Dermis microvascular lymphatic vessel endothelial cell (primary cell): ENCODE measurements at regions not wholly inside any gene's neighbourhood (a gene's known extent, or its start where the extent isn't known, plus 50 kb on each side); places are given as distances from the start of the nearest gene placed in this dataset.
"Not testable (repeated sequence)": the region's sequence is repeated elsewhere in the genome, so short reads cannot be mapped to it uniquely, and the experiment has no call there.

Experiments used
- DNase-seq, 2 donors: peaks; one replicate each; pipeline versions ENCODE4 v3.0.0 to v3.0.0-alpha.2; 2010; ENCODE audit warnings: low read depth in 2 of 2

GRCh38 chr1:105556266-105556665, 1500.2 kb upstream of the PRMT6 start:
- no peak for DNase-seq

- DNase-seq: no peak
Observed at GRCh38 chr1:105558023-105558422, 1498.5 kb upstream of the PRMT6 start.

GRCh38 chr1:105565006-105565405, 1491.5 kb upstream of the PRMT6 start:
- DNase-seq: no peak

GRCh38 chr1:105585791-105586190, 1470.7 kb upstream of the PRMT6 start:
- no peak for DNase-seq

GRCh38 chr1:105591681-105592080, 1464.8 kb upstream of the PRMT6 start:
- DNase-seq: no peak

GRCh38 chr1:105608713-105609112, 1447.8 kb upstream of the PRMT6 start:
- no peak for DNase-seq

- DNase-seq: no peak
Observed at GRCh38 chr1:105626276-105626987, 1430.0 kb upstream of the PRMT6 start.

- not testable (repeated sequence) for DNase-seq
Observed at GRCh38 chr1:105631153-105631744, 1425.2 kb upstream of the PRMT6 start.

- DNase-seq: no peak
Observed at GRCh38 chr1:105632342-105633196, 1423.9 kb upstream of the PRMT6 start.

- no peak for DNase-seq
Observed at GRCh38 chr1:105636052-105636451, 1420.4 kb upstream of the PRMT6 start.

- DNase-seq: no peak
Observed at GRCh38 chr1:105641407-105641806, 1415.1 kb upstream of the PRMT6 start.

- no peak for DNase-seq
Observed at GRCh38 chr1:105652109-105652508, 1404.4 kb upstream of the PRMT6 start.

- no peak for DNase-seq
Observed at GRCh38 chr1:105655032-105655431, 1401.4 kb upstream of the PRMT6 start.

- DNase-seq: no peak
Observed at GRCh38 chr1:105664495-105664894, 1392.0 kb upstream of the PRMT6 start.

GRCh38 chr1:105678334-105678733, 1378.1 kb upstream of the PRMT6 start:
- DNase-seq: no peak

GRCh38 chr1:105684714-105685113, 1371.8 kb upstream of the PRMT6 start:
- DNase-seq: no peak

- DNase-seq: no peak
Observed at GRCh38 chr1:105686026-105686425, 1370.4 kb upstream of the PRMT6 start.

- DNase-seq: no peak
Observed at GRCh38 chr1:105686874-105687690, 1369.4 kb upstream of the PRMT6 start.

- DNase-seq: no peak
Observed at GRCh38 chr1:105700723-105701122, 1355.8 kb upstream of the PRMT6 start.

GRCh38 chr1:105724286-105724685, 1332.2 kb upstream of the PRMT6 start:
- DNase-seq: no peak

- no peak for DNase-seq
Observed at GRCh38 chr1:105730701-105731100, 1325.8 kb upstream of the PRMT6 start.

GRCh38 chr1:105736349-105736748, 1320.1 kb upstream of the PRMT6 start:
- DNase-seq: no peak
